ENCODE measurements at regions not wholly inside any gene's neighbourhood (a gene's known extent, or its start where the extent isn't known, plus 50 kb on each side); places are given as distances from the start of the nearest gene placed in this dataset.
"Not testable (repeated sequence)": the region's sequence is repeated elsewhere in the genome, so short reads cannot be mapped to it uniquely, and the experiment has no call there.

DNA sequence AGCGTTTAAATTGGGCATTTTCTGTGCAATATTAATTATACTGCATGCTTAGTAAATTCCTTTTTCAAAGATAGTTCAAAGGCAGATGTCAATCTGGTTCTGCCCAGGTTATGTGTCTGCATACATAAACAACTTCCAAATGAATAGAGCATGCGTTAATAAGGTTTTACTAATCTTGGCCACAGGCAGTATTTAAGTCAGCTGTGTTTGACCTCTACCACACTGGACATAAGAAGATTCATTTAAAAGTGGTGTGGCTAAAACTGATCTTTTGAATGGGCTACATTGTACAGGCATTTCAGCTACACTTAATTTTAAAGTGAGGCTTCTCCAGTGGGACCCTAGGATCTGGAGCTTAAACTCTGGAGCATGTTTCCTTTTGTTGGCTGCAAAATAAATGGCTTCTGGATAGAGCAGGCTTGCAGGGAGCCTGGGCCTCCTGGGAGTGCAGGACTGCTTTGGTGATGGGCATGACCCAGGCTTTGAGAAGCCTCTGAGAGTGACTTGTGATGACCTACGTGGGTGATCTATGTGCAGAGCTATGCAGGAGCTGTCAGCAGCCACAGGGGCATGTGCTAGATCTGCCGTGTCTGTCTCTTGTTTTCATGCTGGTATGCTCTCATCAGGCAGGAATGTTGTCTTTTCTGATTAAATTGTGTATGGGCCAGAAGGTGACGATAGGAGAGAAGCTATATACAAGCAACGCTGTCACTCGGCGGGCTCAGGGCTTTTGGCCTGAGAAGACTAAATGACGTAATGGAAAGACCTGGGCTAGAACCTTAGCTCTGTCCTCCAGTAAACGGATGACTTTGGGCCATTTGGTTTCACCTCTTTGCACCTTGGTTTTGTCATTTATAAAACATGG, 331.2 kb downstream of the QKI start:
- no peak for DNase-seq

DNA sequence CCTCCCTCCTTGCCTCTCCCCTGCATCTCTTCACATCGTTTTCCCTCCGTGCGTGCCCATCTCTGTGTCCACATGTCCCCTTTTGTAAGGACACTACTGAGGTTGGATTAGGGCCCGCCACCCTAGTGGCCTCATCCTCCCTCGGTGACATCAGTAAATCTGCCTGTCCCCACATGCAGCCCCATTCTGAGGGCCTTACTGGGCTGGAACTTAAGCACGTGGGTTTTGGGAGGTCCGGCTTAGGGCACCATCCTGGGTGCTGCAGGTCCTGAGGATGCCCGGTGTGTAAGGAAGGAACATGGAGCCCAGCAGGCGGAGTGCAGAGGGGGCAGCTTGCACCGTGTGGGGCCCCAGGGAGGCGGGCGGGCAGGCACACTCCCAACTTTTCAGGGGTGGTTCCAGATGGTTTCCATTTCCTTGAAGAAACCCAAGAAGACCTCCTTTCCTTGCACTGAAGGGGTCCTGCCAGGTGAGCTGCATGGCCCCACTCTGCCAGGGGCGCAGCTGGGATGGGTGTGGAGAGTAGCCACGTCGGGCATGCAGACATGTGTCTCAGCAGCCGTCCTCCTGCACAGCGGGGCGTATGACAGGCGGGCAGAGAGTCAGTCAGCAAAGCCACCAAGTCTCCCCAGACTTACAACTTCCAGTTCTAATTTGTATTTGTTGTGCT, 329.9 kb downstream of the QKI start:
- DNase-seq, result no peak

DNA sequence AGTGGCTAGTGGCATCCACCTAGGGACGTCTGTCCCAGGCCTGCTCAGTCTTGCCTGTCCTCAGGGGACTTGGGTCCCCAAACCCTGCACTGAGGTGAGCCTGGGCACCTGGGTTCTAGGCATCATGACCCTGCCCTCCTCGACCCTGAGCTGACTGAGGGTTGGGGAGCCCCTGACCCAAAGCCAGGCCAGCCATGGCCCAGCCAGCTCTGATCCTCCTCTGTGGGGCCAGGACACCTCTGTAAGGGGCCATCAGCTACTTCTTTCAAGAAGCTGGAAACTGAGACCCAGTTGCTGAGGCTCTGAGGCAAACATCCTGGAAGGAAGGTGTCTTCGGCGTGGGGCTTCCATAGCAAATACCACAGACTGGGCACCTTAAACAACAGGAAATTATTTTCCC, 329.3 kb downstream of the QKI start:
- DNase-seq, result no peak

DNA sequence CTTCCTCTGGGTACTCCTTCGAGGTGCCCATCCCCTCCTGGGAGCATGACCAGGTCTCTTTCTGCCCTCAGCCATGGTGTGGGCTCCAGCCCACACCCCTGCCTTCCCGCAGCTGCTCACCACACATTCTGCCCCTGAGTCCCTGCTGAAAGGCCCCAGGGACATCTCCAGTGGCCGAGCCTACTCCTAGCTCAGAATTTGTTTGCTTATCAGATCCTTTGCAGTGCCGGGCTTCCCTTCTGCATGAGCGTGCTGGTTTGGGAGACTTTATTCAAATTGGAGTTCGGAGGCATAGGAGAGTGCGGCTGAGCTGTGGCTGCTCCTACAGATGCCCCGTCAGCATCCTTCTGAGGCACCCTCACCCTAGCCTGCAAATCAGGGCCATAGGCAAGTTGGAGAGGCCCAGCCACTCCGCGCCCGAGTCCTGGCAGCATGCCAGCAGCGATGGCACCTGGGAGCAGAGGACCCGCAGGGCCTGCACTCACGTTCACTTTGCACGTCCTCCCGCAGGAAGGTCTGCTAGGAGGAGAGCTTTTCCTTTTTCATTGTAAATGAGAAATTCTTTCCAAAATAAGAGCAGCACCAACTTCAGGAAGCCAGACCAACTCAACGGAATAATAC, 327.3 kb downstream of the QKI start:
- no peak for DNase-seq

DNA sequence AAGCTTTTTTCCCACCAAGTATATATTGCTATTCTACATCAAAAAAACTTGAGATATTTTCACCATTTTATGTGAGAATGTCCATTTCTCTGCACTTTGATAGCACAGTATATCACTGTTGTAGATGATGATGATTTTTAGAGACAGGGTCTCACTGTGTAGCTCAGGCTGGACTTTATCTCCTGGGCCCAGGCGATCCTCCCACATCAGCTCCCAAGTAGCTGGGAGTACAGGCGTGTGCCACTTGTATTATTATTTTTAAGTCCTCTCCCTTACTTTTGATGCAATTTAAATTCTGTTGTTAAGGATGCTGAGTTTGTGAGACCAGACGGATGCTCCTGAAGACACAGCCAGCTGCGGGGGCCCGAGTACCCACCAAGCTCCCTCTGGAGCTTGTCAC, 326.8 kb downstream of the QKI start:
- DNase-seq, result no peak

DNA sequence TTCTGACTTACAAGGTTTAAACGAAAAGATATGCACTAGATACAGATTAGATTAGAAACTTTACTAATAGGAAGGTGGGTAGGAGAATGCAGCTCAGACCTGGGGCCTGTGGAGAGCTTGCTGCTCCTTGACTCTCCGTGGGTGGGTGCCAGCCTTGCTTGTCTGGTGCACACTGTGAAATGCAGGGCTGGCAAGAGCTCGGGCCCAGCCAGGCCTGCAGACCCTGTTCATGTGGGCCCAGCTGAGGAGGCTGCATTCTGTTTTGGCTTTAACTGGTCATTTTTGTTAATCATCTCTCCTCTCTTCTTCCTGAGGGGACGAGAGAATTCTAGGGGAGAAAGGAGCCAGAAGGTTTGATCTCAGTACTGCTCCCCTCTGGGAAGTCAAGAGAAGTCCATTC, 325.4 kb downstream of the QKI start:
- DNase-seq, result no peak

DNA sequence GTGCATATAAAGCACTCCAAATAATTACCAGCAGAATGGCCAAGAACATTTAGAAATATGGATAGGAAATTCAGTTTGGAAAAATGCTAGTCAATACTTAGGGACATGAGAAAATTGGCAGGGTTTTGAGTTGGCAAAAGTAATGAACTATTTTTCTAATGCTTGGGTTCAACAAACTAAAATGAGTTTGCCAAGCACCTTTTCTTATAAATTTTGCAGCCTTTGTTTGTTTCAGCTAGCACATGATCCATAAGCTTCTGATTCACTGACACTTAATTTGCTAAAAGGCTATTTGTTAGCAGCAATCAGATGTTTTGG, 324.8 kb downstream of the QKI start:
- DNase-seq, result no peak

DNA sequence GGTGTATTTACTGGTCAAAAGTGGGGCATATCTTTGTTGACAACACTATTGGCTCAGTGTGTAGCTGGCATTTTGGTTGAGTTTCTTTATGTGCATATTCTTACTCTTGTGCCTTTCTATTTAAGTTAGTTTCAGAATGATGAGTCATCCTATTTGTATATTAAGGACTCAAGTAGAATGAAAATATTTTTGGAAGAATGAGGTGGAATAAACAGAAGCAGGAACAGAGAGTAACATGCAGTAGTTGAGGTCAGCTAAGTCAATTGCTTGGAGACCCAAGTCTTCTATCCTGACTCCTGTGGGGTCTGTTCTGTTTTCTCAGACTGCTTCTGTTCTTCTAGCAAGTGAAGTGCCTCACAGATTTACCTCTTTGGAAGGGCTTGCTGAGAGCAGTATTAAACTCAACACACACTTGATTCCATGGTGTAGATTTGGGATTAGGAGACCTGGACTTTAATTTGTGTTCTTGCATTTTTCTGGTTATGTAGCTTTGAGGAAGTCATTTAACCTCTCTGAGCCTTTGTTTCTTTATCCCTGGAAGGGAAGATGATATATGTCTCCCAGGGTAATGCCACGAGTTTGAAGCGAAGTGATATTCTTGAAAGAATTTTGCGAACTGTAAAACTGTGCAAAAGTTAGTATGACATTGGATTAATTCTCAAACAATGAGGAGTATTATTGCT, 324.3 kb downstream of the QKI start:
- no peak for DNase-seq

DNA sequence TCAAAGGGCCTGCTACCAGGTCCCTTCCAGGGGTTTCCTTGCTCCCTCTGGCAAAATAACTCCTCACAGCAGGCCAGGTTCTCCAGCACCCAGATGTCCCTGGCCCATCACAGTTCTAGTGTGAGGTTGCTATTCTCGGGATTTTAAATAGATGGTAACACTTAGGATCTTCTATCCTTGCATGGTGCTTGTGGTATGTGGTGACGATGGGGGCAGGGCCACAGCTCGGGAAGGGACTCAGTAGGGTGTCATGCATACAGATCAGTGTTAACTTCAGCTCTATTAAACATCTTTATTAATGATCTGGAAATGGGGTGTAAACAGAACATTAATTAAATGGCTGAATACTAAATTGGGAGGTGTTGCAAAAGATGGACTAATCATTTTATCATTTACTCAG, 323.8 kb downstream of the QKI start:
- no peak for DNase-seq

DNA sequence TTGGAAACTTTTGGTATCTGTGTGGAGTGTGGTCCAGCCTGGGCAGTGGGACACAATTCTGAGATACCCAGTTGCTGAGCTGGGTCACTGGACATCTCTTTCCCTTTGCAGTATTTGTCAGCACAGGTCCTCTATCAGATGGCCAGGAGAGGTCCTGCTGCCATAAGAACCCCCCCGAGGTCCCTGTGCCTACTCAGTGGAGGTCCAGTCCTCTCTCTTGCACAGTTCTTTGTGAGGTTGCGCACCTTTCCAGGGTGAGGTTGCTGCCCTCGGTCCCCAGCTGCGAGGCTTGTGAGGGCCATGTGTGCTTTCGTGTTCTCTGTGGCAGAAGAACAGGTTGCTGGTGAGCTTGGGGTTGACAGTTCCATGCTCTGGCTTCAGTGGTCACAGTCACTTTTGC, 320.6 kb downstream of the QKI start:
- DNase-seq, result no peak

DNA sequence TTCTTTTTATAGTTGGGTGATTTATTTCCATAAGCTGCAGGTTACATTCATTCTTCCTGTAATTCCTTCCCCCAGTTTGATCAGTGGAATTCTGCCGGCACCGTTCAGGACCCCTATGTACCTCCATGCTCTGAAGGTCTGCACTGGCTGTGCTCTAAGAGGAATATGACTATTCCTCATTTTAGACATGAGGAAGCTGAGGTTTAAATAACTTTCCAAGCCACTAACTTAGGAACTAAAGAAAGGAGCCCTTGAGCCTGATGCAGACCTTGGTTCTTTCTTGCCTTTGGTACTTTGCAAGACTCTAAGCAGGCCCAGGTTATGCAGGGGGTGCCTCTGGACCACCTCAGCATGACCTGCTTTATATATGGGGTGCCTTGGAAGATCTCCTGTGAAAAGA, 318.5 kb downstream of the QKI start:
- no peak for DNase-seq

DNA sequence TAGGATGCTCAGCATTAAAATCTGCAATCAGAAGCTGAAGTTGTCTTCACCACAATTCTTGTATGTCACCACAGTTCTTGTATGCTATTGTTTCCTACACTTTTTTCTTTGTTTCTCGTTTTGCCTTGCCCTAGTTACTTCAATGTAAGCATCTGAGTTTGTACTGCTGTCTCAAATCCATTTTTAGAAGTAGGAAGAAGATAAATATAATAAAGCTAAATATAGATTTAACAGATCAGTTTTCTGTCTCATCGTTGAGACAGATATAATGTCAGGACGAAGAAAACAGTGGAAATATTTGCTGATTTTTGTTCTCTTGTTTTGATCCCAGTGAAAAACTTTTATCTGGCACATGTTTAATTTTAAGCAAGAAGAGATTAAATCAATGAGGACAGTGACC, 318.0 kb downstream of the QKI start:
- DNase-seq, result no peak

DNA sequence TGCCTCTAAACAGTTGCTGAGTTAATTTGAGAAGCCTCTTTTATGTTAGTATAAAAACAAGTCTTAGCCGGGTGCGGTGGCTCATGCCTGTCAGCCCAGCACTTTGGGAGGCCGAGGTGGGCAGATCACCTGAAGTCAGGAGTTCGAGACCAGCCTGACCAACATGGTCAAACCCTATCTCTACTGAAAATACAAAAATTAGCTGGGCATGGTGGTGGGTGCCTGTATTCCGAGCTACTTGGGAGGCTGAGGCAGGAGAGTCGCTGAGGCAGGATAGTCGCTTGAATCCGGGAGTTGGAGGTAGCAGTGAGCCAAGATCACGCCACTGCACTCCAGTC, 317.5 kb downstream of the QKI start:
- not testable (repeated sequence) for DNase-seq

DNA sequence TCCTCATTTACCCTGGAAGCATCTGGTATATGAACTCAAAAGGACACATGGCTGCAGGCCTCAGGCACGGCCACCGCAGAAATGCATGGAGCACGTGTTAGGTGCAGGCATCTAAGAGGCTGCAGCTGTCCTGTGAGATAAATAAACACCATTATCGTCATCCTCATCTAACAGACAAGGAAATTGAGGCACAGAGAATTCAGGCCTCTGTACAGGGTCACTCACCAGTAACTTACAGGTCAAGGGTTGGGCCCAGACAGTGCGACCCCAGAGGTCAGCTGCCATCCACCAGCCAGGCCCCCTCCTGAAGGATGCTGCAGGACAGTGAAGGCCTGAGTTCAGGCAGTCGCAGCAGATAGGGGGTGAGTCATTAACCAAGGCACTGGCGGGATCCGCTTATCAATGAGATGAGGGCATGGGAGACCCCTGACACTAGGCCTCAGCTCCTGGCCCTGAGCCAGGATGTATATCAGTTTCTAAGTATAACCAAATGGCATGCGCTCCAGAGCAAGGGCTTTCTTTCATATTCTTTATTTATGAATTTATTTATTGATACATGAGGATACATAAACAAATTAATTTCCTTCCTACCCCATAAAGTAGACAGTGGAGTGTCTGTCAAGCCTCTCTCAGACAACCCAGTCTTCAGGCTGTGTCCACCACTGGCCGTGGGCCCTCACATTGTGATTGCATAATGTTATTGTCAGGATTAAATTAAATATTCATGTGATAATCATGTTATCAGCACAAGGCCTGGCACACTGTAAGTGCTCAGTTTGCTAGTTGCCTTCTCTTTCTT, 316.9 kb downstream of the QKI start:
- no peak for DNase-seq

DNA sequence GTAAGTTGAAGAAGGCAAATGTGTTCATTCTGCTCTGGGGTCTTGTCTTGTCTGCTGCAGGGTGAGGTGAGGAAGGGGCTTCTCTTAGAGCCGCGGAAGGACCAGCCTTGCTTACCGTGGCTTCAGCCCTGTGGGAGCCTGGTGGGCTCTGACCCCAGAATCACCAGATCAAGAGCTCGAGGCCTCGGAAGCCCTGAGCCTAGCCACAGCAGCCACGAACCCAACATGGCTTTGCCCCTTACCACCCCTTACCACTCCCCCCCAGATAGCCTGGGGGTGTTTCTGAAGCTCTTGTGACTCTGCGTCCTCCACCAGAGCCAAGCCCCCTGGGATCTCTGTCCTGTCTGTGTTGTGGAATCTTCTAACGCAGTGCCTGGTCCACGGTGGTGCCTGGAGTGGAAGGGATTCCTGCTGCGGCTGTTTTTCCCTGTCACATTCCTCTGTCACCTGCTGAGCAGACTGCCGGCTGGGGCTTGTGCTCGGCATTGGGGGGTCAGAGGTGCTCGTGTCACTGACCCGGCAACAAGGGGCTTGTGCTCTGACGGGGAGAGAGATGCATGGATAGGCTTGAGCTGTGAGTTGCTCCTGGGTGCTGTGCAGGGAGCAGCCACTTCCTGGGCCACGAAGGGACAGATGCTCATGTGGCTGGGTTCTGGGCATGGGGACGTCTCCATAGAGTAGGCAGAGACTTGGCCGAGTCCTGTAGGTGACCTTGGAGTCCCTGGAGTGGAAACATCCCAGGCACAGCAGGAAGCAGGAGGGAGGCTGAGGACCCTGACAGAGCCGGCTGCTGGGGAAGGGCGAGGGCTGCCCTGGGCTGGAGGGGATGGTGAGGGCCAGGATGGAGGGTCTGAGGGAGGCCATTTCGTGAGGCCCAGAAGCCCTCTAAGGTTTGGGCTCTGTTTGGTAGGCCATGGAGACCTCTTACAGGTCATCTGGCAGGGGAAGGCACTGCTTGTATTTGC, 316.0 kb downstream of the QKI start:
- no peak for DNase-seq

DNA sequence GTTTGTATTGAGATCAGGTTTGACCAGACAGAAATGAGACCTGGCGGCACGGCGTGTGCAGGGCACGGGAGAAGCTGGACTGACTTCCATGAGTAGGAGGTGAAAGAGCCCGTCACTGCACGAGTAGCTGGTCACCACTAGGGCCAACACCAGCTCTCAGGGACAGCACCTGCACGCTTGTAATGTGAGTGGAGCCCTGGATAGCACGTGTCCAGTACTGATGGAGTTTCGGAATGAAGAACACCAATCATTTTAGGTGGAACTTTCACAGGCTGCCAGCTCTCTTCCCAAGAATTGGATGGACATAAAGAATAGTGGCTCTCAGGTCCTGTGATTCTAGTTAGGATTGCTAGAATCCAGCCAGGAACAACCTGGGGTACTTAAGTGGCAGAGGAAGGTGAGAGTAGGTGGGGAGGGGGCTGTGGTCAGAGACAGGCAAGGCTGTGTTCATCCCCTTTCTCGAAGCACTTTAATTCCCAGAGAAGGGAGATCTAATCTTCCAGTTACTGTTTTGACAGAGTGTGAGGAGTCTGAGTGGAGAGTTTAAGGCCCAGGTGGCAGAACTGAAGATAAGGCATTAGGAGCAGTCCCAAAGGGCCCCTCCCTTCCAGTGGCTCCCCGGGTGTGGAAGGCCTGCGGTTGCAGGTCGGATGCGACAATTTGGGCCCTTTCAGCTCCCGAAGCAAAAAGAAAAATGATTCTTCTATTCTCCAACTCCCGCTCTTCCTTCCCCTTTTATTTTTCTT, 314.8 kb downstream of the QKI start:
- DNase-seq, result no peak

DNA sequence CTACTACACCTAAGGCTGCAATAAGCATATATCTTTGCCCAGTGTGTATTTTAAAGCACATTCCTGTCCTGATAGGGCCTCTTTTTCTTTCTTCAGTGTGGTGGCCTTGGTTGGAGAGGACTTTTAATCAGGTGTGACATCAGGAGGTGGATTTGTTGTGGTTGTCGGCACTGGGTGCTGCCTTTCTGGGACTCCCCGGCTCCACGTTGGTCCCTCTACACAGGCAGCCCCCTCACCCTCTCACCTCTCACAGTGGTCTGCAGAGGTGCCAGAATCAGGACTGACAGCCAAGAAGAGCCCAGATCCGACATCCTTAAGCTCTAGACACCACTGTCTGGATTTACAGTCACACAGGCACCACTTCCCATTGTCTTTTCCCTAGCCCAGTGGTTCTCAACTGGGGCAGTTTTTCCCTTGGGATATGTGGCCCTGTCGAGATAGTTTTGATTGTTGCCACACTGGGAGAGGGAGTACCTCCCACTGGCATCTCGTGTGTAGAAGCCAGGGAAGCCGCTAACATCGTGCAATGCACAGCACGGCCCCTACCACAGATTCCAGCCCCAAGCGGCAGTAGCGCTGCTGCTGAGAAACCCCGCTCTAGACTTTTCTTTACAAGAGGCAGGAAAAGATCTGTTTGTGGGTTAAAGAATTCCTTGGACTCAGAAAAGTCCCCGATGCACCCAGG, 314.1 kb downstream of the QKI start:
- DNase-seq, result no peak

DNA sequence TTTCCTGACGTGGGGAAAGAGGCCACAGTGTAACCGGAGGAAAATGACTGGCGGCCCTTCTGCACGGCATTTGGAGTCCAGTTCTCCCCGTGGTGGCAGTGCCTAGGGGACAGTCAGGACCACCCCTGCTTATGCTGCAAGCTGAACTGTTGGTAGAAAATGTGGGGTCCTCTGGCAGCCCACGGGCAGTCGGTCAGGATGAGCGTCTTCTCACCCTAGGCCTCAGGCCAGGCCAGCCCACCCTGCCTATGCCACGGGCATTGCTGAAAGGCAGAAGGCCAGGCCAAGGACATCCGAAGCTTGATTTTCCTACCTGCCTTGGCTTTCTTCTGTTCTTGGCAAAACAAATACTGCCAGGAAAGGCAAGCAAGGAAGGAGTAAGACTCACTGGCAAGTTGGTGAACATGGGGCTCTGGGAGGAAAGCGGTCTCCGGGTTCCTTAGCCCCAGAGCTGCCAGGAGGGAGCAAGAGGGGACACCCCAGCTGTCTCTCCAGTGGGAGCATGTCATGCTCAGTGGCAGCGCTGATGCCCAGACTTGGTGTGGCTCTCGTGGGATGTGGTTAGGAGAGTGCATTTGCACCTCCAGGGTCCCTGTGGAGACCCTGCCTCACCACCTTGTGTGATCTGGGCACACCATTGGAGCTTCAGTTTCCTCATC, 311.6 kb downstream of the QKI start:
- DNase-seq, result no peak

DNA sequence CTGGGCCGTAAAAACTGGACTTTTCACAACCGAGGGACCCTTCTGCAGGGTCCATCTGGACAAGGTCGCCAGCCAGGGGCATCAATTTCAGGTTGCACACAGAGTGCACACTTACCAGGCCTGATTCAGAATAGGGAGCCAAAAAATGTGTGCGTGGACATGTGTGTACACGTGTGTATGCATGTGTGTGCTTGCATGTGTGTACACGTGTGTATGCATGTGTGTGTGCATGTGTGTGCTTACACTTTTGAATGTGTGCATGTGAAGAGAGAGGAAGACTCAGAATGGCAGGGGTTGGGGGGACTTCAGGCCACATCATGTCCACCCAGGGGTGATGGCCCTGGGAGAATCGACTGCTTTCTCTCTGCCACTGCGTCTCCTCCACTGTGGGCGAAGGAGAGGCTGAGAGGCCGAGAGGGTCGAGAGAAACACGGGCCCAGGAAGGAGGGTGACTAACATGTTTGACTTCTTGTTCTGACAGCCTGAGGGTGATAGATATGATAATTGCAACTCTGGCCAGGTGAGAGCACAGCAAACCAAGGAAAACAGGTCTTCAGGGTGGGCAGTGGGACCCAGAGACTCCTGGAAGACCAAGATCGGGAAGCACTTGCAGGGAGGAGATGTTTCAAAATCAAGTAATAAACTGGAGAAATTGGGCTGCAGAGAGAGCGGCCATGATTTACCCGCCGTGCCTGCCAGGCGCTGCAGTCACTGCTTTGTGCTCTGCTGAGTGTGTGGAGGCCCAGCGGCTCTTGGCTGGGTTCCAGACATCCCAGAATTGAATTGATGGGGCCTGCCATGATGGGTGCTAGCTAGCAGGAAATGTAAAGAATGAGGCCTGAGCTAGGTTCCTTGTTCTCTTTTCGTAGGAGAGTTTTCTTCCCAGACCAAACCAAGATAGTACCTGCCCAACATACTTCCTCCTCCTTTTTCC, 310.8 kb downstream of the QKI start:
- DNase-seq, result no peak
